NCI-H1417 (cell line): ENCODE measurements at regions not wholly inside any gene's neighbourhood (a gene's known extent, or its start where the extent isn't known, plus 50 kb on each side); places are given as distances from the start of the nearest gene placed in this dataset.
"Not testable (repeated sequence)": the region's sequence is repeated elsewhere in the genome, so short reads cannot be mapped to it uniquely, and the experiment has no call there.

ENCODE experiments used
- DNase-seq, 3 experiments: peaks; one replicate each; lab custom pipeline; 2025; lab: John Stamatoyannopoulos, UW

- DNase-seq = no peak
Measured at GRCh38 chr20:17837179-17837578, 131.4 kb downstream of the SNX5 start.

DNA sequence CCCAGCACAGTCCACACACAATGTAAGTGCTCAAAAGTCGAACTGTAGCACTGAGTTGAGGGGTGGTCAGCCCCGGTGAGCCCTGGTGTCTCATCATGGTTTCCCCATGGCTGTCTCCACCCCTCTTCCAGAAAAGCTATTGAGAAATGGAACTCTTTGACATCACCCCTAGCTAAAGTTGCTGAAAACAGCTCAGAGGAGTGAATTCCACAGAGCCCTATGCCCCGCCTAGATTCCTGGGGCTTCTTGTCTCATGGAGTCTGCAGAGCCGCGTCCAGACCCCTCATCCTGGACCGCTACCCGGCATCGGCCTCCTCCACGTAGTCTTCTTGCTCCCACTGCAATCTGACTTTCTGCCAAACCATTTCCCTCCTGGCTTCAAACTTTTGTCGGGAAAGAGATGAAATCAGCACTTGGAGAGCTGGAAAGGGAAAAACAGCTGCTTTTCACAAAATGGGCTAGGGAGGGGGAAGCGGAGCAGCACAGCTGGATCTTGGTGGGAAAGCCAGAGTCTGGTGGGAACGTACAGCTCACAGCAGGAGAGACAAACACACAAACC lies 132.2 kb downstream of the SNX5 start:
- DNase-seq = no peak

GRCh38 chr20:17835934-17836300 lies 132.7 kb downstream of the SNX5 start:
- no peak for DNase-seq

DNA sequence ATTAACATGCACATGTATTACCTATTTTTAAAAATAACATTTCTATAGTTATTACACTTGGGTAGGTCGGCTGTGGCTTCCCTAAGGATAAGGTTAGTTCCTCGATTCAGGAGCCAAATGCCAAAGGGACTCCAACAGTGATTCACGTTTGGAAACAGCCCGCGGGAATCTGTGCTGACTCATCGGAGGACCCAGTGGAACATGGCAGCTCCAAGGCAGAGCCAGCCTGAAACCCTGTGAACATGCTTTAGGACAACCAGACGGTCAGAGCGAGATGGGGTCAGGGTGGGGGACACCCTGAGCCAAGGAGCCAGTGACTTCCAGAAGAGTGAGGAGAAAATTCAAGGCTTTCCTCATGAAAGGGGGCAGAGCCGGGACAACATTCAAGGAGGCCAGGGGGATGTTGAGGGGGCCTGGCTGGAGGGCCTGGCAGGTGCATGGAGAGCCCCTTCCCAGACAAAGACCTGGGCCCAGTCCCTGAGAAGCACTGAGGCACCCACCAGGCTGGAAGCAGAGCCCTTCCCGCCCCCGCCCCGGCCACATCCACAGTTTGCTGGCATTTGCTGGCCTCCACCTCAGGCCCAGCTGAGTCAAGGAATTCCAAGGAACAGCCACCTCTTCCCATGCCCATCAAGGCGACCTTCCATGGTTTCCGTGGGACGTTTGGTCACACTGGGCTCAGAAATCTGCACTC lies 133.2 kb downstream of the SNX5 start:
- no peak for DNase-seq

DNA sequence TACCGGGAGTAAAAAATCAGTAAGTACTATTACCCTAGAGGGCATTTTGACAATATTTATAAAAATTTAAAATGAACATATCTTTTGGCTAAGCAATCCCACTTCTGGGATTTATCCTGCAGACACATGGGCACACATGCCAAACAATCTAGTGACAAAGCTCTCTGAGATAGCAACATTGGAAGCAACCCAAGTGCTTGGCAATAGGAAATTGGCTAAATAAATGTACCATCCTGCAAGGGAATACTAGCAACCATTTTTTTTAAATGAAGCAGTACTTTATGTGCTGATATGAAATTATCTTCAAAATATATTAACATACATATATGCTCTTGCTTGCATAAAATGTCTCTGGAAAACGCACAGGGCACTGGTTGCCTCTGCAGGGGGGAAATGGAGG lies 133.8 kb downstream of the SNX5 start:
- DNase-seq = no peak

DNA sequence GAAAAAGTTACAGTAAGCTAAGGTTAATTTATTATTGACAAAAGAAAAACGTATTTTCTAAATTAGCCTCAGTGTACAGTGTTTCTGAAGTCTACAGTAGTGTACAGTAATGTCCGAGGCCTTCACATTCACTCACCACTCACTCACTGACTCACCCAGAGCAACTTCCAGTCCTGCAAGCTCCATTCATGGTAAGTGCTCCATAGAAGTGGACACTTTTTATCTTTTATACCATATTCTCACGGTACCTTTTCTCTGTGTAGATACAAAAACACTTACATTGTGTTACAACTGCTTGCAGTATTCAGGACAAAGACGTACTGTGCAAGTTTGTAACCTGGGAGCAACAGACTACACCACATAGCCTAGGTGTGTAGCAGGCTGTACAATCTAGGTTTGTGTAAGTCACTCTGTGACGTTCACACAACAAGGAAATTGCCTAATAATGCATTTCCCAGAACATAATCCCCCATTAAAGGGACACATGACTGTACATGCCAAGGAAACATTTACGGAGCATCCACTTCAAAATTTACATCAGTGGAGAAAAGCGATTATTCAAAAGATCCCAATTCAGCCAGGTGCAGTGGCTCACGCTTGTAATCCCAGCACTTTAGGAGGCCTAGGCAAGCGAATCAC lies 133.4 kb downstream of the BANF2 start:
- DNase-seq = no peak

DNA sequence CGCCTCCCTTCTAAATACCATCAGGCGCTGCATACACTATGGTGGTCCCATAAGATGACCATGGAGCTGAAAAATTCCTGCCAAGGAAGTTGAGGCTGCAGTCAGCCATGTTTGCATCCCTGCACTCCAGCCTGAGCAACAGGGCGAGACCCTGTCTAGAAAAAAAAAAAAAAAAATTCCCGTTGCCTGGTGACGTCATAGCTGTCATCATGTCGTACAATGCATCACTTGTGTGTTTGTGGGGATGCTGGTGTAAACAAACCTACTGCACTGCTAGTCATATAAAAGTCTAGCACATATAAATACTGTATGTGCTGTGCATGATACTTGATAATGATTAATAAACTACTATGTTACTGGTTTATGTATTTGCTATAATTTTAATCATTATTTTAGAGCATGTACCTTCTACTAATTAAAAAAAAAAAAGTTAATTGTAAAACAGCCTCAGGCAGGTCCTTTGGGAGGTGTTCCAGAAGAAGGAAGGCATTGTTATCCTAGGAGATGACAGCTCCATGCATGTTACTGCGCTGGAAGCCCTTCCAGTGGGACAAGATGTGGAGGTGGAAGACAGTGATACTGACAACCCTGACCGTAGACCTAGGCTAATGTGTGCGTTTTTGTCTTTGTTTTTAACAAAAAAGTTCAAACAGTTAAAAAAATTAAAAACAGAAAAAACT lies 132.6 kb downstream of the BANF2 start:
- no peak for DNase-seq

GRCh38 chr20:17828598-17829144 lies 128.9 kb downstream of the BANF2 start:
- no peak for DNase-seq

- peak in 1 of 3 experiments; percentile 10 for DNase-seq
Measured at GRCh38 chr20:17827759-17828559, 128.2 kb downstream of the BANF2 start.

GRCh38 chr20:17827079-17827478 lies 127.3 kb downstream of the BANF2 start:
- DNase-seq = no peak

DNA sequence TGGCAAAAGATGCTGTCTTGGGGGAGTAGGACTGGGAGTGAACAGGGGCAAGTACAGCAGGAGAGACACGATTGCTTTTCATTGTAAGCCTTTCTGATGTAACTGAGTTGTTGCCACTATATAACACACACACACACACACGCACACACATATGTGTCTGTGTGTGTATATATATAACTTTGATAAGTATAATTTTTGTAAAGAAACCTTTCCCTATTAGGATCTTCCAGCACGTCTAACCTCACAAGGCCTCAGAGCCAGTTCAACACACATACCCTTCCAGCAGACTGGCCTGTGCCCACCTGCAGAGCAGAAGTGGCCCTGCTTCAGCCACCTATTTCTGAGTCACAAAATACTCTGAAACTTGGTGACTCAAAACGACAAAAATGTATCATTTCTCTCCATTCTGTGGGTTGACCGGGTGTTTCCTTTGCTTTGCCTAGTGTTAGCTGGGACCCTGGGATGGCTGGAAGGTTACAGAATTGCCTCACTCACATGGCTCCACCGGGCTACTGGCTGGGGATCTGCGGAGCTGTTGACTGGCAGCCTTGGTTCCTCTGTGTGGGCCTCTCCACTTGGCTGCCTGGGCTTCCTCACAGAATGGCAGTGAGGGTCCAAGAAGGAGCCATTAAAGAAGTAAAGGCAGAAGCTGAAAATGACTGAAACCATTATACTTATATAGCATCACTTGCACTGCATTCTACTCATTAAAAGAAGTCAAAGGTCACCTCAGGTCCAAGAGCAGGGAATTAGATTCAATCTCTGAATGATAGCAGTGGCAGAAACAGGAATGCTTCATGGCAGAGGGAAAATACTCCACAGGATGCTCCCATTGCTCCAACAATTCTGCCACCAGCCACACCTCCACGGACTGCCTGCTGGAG lies 126.4 kb downstream of the BANF2 start:
- no peak for DNase-seq

- no peak for DNase-seq
Measured at GRCh38 chr20:17825252-17825959, 125.6 kb downstream of the BANF2 start.

DNA sequence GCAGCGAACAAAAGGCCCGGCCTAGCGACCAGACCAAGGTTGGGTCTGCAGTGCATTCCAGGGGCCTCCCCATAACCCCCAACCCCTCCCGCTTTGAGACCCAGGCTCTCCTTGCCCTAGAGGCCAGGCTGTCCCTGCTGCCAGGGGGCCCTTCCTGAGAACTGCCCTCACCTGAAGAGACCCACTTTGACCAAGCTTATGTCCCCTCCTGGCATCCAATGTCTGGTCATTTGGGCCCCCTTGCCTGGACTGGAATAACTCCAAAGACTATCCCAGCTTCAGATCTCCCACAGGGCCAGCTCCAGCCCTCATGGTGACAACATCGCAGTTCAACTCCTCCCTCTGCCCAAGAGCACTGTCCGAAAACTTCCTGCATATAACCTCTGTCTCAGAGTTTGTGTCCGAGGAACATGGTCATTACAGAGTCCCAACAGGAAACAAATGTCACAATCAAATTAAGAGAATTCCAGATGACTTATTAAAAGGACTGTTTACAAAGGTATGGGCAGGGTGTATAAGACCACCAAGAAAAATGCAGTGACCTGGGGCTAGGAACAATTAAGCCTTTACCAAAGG lies 125.0 kb downstream of the BANF2 start:
- no peak for DNase-seq

- no peak for DNase-seq
Measured at GRCh38 chr20:17823409-17824144, 123.8 kb downstream of the BANF2 start.

GRCh38 chr20:17822540-17823408 lies 123.0 kb downstream of the BANF2 start:
- DNase-seq = no peak

DNA sequence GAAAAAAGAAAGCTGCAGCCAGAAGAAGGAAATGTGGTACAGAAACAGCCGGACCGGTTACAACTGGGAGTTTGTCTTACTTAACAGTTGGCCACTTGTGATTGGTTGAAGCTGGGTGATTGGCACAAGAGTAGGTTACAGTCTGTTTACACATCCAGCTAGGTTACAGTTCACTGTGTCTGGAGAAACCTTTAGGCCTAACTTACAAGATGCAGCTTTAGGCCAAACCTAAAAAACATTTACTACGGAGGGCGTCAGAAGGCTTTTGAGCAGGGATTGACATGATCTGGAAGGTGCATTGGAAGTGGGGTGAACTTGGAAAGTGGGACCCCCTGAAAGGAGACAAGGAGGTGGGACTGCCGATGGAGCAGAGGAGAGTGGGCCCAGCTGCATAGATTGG lies 122.3 kb downstream of the BANF2 start:
- DNase-seq = no peak

DNA sequence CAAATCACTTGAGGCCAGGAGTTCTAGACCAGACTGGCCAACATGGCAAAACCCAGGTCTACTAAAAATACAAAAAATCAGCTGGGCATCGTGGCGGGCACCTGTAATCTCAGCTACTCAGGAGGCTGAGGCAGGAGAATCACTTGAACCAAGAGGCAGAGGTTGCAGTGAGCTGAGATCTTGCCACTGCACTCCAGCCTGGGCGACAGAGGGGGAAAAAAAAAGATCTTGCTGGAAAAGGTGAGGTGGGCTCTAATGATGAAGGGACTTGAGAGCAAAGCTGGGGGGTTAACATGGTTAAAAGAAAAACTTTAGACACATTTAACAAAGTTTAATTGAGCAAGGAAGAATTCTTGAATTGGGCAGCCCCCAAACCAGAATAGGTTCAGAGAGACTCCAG lies 121.8 kb downstream of the BANF2 start:
- DNase-seq = not testable (repeated sequence)

- no peak for DNase-seq
Measured at GRCh38 chr20:17819395-17820093, 119.8 kb downstream of the BANF2 start.
